ENCODE measurements at regions not wholly inside any gene's neighbourhood (a gene's known extent, or its start where the extent isn't known, plus 50 kb on each side); places are given as distances from the start of the nearest gene placed in this dataset.

- no peak for TF ChIP-seq CTCF (conservative IDR thresholded peaks at IDR 0.05 in 1 of 2, IDR thresholded peaks at IDR 0.05 in 1 of 2; ENCODE audit: low read depth in 1 of 2, low read length in 2 of 2)
- no peak for TF ChIP-seq EZH2 (IDR thresholded peaks at IDR 0.05; ENCODE audit: low read length, missing control alignments)
These were observed 80.9 kb upstream of the IRX2 start for GRCh38 chr5:2832394-2832793.
